GM19025 (cell line): ENCODE measurements at regions not wholly inside any gene's neighbourhood (a gene's known extent, or its start where the extent isn't known, plus 50 kb on each side); places are given as distances from the start of the nearest gene placed in this dataset.

Experiments used
- ATAC-seq: cut with Tn5 transposase; IDR thresholded peaks from one replicate; pipeline ENCODE4 v1.9.1; 2021; ENCODE audit warnings: mild to moderate bottlenecking, low read depth, moderate library complexity; ENCODE audit not compliant: unreplicated experiment

GRCh38 chr6:47091886-47092668 lies 49.9 kb upstream of the ADGRF1 start:
- no peak for ATAC-seq
